Left ventricle myocardium inferior (tissue), 1 donor: ENCODE measurements at regions not wholly inside any gene's neighbourhood (a gene's known extent, or its start where the extent isn't known, plus 50 kb on each side); places are given as distances from the start of the nearest gene placed in this dataset.

Source experiments
- DNase-seq: peaks from one replicate; pipeline ENCODE4 v3.0.0-alpha.2; 2020
- H3K27ac ChIP-seq: fragments of 200-600 bp; replicated peaks from 2 replicates; pipeline ENCODE4 v1.8.0; 2021
- H3K27me3 ChIP-seq: fragments of 200-600 bp; 2 replicates; pipeline ENCODE4 v1.8.0; 2021; ENCODE audit warnings: low read depth
- H3K36me3 ChIP-seq: fragments of 200-600 bp; 2 replicates; pipeline ENCODE4 v1.8.0; 2021
- H3K4me1 ChIP-seq: fragments of 200-600 bp; 2 replicates; pipeline ENCODE4 v1.8.0; 2021
- H3K4me3 ChIP-seq: fragments of 200-600 bp; 2 replicates; pipeline ENCODE4 v1.8.0; 2021; ENCODE audit warnings: mild to moderate bottlenecking, moderate library complexity
- H3K9me3 ChIP-seq: fragments of 200-600 bp; replicated peaks from 2 replicates; pipeline ENCODE4 v1.8.0; 2021
- intact Hi-C: fragments of 100-400 bp; cut with micrococcal nuclease; formaldehyde crosslinking; loops from one replicate; pipeline ENCODE4 v1.11.0; 2022
- TF ChIP-seq, protein P1 (sequence below): fragments of 200-600 bp; IDR thresholded peaks from 2 replicates; pipeline ENCODE4 v1.8.0; 2021; ENCODE audit warnings: antibody characterized with exemption, mild to moderate bottlenecking, borderline replicate concordance
- donor health status: DM: no; HTN: yes; CAD: no; lungs with severe emphysema.

DNA sequence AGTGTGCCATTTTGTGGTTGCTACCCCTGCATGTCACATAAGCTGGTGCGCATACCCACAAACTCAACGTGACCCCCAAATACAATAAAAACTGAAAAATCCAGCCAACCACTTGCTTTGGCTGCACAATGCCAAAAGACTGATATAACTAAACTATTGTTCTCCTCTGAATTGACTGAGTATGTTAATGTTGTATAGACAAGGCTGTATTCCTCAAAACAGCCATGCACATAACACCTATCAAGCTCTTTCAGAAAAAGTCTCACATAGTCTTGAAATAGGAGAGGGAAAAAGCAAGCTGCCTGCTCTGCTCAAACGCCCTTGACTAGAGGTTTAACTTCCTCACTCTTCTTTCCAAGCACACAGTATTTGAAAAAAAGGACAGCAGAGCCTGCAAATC, 126.4 kb upstream of the NOCT start:
- Histone ChIP-seq H3K9me3 (no peaks in the 10 kb centered on the region), H3K27me3 (no peaks in the 10 kb centered on the region), H3K4me3 (no peak overlapping the region), H3K36me3 (no peaks in the 10 kb centered on the region), H3K4me1 (peaks cover 7% of the 10 kb centered on the region), H3K27ac (no peak overlapping the region)
- intact Hi-C loops: no loop called here
- DNase-seq: no peak
- TF ChIP-seq, protein P1, sequence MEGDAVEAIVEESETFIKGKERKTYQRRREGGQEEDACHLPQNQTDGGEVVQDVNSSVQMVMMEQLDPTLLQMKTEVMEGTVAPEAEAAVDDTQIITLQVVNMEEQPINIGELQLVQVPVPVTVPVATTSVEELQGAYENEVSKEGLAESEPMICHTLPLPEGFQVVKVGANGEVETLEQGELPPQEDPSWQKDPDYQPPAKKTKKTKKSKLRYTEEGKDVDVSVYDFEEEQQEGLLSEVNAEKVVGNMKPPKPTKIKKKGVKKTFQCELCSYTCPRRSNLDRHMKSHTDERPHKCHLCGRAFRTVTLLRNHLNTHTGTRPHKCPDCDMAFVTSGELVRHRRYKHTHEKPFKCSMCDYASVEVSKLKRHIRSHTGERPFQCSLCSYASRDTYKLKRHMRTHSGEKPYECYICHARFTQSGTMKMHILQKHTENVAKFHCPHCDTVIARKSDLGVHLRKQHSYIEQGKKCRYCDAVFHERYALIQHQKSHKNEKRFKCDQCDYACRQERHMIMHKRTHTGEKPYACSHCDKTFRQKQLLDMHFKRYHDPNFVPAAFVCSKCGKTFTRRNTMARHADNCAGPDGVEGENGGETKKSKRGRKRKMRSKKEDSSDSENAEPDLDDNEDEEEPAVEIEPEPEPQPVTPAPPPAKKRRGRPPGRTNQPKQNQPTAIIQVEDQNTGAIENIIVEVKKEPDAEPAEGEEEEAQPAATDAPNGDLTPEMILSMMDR: no peak

- H3K4me1 ChIP-seq: peaks cover 7% of the 10 kb centered on the region
- DNase-seq: no peak
- H3K27ac ChIP-seq: no peak overlapping the region
- intact Hi-C loops: no loop called here
- TF ChIP-seq, protein P1: no peak
- no peaks in the 10 kb centered on the region for H3K27me3 ChIP-seq
- H3K36me3 ChIP-seq: no peaks in the 10 kb centered on the region
- H3K4me3 ChIP-seq: no peak overlapping the region
- H3K9me3 ChIP-seq: no peaks in the 10 kb centered on the region
These were observed 127.8 kb upstream of the NOCT start for GRCh38 chr4:138887741-138888140.

DNA sequence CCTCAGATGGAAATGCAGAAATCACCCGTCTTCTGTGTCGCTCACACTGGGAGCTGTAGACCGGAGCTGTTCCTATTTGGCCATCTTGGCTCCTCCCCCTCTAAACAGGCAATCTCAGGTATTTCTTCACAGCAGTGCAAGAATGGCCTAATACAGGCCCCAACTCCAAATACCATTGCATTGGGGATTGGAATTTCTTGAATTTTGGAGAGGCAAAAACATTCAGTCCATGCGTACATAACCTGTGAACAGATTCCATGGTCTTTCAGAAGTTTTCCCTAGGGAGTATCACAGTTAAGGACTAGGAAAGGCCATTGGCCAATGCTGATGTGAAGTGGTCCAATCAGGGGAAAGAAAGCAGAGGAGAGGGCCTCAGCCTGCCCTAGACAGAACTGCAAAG, 128.2 kb upstream of the NOCT start:
- intact Hi-C loops: no loop called here
- TF ChIP-seq, protein P1: no peak

GRCh38 chr4:138879757-138880156, 135.8 kb upstream of the NOCT start:
- Histone ChIP-seq H3K36me3 (no peaks in the 10 kb centered on the region), H3K4me3 (no peak overlapping the region), H3K27me3 (no peaks in the 10 kb centered on the region), H3K27ac (no peak overlapping the region), H3K9me3 (no peaks in the 10 kb centered on the region), H3K4me1 (no peaks in the 10 kb centered on the region)
- no peak for DNase-seq
- TF ChIP-seq, protein P1: no peak
- intact Hi-C loops: no loop called here

More for the DNA sequence above, 128.2 kb upstream of the NOCT start:
- no peaks in the 10 kb centered on the region for H3K27me3 ChIP-seq
- H3K36me3 ChIP-seq: no peaks in the 10 kb centered on the region
- no peaks in the 10 kb centered on the region for H3K9me3 ChIP-seq
- H3K4me3 ChIP-seq: no peak overlapping the region
- H3K4me1 ChIP-seq: peaks cover 7% of the 10 kb centered on the region
- H3K27ac ChIP-seq: no peak overlapping the region
- no peak for DNase-seq

- no peak for DNase-seq
- Histone ChIP-seq H3K27ac (no peak overlapping the region), H3K4me1 (peaks cover 3% of the 10 kb centered on the region), H3K27me3 (no peaks in the 10 kb centered on the region), H3K4me3 (no peak overlapping the region), H3K9me3 (no peaks in the 10 kb centered on the region), H3K36me3 (no peaks in the 10 kb centered on the region)
- intact Hi-C loops: no loop called here
- TF ChIP-seq, protein P1: no peak
These were observed 139.5 kb upstream of the NOCT start for GRCh38 chr4:138875891-138876608.

DNA sequence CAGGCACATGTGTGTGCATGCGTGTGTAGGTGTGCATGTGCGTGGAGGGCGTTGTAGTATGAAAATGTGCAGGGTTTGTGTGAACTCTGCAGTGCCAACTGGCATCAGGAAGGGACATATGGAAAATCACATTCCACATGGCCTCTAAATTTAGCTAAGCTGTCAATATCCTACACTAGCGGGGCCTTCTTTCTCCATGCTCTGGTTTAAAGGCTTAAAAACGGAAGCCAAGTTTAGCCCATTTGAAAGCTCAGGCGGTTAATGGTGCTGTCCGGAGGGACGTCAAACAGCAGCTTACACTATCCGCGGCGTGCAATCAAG, 144.1 kb upstream of the NOCT start:
- Histone ChIP-seq H3K27me3 (no peaks in the 10 kb centered on the region), H3K4me1 (peaks cover 17% of the 10 kb centered on the region), H3K36me3 (no peaks in the 10 kb centered on the region), H3K27ac (no peak overlapping the region), H3K9me3 (no peaks in the 10 kb centered on the region), H3K4me3 (no peak overlapping the region)
- TF ChIP-seq, protein P1: no peak
- no peak for DNase-seq
- intact Hi-C loops: no loop called here
